ENCODE measurements at regions not wholly inside any gene's neighbourhood (a gene's known extent, or its start where the extent isn't known, plus 50 kb on each side); places are given as distances from the start of the nearest gene placed in this dataset.
"Not testable (repeated sequence)": the region's sequence is repeated elsewhere in the genome, so short reads cannot be mapped to it uniquely, and the experiment has no call there.

DNA sequence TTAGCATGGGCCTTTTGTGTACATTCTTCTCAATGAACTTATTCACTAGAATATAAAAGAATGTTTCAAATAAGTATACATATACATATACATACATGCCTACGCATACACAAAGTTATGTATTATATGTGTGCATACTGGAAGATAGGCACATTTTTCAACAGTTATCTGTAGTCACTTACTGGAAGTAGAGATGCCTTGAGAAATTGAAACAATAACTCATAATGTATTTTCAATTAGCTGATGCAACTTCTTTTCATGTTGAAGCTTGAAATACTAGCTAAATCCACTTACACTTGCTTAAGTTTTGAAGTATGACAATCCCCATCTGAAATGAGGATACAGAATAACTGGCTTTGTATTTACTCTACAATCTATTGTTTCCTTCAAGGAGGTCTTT lies 469.0 kb upstream of the PTGER4 start:
- DNase-seq, result no peak

DNA sequence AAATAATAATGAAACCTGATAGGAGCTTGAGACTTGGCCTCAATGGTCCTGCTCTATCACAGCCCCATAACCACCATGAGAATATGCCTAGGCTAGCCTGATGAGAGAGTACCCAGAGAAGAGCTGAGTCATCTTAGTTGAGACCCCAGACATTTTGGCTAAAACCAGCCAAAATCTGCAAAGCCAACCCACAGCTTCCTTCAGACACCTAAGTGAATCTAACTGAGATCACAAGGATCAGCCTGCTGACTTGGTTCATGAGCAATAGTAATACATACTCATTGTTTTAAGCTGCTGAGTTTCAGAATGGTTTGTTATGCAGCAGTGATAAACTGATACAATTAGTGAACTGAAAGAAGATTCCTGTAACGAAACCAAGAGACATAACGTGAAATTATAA lies 473.7 kb upstream of the PTGER4 start:
- DNase-seq, result no peak

DNA sequence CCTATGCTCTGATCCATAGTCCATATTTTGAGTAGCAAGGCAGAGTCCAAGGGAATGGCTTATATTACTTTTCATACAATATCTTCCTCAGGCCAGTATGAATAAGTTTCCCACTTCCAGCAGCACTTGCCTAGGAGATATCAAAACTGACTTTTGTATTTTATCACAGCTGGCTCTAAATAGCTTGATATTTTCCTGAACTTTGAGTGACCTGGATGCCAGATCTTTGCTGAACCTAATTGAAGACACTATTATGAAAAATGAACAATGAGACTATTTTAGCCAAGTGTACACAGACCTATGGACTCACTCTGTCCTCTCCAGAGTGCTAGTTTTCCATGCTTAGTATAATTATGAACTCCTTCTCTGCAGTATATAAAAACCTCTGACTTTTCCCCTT lies 475.6 kb upstream of the PTGER4 start:
- DNase-seq, result no peak

DNA sequence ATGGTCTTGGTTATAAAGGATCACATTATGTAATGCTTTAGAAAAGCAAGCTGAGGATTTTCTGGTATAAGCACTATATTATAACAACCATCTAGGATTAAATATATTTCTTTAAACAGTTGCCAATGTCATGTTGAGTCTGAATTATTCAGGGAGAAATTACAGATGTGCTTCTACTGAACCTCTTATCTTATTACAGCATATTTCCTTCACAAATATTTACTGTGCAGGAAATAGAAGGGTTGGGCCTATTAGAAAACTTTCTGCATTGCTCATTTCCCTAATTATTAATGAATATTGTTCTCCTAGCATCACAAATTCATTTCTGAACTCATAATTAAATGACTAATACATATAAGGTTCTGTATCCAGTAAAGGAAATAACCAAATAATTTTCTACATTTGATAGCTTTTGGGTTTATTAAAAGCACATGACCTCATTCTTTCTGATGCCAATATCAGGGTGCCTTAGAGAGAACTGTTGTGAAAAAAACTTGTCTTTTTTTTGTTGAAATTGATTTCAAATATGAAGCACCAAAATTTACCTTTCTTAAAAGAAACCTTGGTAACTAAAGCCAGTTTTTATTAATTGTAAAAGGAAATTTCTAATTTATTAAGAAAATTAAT lies 476.8 kb upstream of the PTGER4 start:
- DNase-seq, result no peak

DNA sequence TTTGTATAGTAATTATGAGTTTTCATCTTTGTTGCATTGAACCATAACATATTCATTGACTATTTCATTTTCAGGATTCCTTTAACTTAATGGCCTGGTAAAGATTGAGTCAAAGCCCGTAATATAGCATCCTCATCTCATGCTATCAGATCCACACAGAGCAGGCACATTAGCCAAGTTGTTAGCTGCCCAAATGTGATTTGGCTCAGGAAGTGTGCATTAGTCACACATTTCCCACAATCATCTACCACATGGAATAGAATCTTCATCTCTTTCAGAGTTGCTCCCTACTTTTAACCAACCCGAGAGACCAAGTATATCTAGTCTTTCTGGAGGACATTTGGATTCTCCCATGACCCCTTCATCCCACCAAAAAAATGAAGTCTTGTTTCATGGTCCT lies 481.0 kb upstream of the PTGER4 start:
- DNase-seq, result no peak

DNA sequence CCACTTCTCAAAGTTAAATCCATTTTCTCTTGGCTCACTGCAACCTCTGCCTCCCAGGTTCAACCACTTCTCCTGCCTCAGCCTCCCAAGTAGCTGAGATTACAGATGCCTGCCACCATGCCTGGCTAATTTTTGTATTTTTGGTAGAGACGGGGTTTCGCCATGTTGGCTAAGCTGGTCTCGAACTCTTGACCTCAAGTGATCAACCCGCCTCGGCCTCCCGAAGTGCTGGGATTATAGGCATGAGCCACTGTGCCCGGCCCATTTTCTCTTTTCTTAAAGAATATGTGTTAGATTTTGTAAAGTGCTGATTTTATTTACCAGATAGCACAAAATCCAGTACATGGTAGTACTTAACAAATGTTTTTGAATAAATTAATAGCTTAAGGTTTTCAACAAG lies 484.1 kb upstream of the PTGER4 start:
- not testable (repeated sequence) for DNase-seq

DNA sequence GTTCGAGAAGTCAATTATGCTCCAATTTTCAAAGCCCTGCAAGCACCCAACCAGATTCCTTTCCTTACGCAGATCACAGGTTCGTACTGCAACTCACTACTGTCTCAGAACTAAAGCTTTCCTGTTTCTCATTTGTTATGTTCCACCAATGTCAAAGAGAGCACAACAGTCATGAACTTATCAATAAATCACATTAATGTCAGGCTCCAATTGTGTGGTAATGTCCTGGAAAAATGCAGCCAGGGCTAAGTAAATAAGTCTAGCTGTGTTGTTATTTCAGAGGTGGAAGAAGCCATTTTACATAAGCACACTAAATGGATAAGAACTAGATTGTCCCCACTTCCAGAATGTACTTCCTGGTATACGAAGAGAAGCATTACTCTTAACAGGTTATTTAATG lies 488.6 kb upstream of the PTGER4 start:
- DNase-seq, result no peak

DNA sequence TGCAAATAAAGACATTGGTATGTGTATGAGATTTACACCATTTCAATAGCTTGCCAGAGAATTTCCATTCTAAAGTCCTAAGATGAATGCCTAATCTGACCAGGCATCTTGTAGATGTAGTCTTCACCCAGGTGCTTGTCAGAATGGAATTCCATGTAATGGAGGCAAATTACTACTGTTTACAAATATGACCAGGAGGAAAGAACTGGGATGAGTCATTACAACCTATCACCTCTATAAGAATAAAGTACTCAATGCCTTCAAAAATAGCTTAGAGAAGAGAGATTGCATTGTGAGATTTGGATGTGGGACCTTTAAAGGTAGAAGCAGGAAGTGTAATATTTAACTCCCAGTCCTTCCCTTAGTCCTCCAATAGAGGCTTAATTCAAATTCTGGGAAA lies 507.0 kb upstream of the PTGER4 start:
- no peak for DNase-seq

DNA sequence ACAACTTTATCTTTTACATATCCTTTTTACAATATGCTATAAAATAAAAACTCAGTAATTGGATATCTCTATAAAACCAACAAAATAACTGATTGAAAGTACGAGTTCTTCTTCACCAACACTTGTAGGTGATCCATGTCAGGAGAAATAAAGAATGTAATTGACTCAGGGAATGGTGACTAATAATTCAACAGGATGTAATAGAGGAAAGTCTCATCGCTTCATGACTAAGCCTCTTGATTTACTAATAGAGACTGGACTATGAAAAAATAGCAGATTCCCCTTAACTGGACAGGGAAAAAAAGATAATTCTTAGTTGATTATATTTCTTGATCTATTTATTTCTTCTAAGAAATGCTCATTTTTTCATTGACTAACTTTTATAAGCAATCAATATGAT lies 507.7 kb upstream of the PTGER4 start:
- no peak for DNase-seq

DNA sequence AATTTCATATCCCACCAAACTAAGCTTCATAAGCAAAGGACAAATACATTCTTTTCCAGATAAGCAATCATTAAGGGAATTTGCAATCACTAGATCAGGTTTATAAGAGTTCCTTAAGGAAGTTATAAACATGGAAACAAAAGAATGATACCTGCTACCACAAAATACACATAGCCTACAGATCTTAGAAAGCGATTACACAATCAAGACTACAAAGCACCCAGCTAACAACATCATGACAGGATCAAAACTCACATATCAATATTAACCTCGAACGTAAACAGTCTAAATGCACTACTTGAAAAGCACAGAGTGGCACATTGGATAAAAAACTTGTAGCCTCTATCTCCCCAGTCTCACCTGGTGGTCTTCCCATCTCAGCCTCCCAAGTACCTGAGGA lies 512.4 kb upstream of the PTGER4 start:
- DNase-seq, result no peak

DNA sequence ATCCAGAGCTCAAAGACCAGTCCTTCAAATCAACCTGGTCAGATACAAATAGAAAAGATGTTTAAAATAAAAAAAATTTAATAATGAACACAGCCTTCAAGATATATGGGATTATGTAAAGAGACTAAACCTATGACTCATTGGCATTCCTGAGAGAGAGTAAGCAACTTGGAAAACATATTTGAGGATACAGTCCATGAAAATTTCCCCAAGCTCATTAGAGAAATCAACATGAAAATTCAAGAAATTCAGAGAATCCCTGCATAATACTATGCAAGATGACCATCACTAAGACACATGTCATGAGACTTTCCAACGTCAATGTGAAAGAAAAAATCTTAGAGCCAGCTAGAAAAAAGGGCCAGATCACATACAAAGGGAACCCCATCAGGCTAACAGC lies 512.9 kb upstream of the PTGER4 start:
- no peak for DNase-seq

DNA sequence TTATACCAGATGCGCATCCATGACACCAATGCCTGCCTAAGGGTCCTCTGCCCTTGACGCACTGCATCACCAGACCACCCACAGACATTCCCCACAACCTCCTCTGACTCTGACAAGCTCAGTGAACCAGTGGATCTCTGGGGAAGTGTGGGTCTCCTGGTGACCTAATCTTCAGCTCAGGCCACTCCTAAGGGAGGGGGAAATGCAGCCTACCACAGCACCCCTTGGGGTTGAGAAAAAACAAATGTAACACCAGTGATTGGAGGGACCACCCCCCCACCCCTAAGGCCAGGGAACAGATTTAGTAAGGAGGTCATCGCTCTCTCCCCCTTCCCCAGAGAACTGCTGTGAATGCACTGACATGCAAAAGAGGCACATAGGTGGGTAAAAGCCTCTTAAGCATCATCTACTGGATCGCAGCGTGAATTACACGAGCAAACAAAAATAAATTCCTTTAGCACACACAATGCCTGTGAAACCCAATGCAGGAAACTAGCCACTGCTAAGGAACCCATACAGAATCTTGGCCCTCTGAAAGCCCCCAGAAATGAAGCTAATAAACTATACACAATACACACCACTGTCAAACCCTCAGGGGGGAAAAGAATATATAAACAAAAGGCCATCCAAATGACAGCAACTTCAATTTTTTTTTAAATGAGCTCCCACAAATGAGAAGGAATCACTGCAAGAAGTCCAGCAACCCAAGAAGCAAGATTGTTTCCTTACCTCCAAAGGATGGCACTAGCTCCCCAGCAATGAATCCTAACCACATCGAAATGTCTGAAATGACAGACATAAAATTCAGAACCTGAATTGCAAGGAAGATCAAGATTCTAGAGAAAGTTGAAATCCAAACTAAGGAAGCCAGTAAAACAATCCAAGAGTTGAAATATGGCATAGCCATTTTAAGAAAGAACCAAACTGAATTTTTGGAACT lies 513.7 kb upstream of the PTGER4 start:
- DNase-seq, result peak in 1 of 2 donors; percentile 35

DNA sequence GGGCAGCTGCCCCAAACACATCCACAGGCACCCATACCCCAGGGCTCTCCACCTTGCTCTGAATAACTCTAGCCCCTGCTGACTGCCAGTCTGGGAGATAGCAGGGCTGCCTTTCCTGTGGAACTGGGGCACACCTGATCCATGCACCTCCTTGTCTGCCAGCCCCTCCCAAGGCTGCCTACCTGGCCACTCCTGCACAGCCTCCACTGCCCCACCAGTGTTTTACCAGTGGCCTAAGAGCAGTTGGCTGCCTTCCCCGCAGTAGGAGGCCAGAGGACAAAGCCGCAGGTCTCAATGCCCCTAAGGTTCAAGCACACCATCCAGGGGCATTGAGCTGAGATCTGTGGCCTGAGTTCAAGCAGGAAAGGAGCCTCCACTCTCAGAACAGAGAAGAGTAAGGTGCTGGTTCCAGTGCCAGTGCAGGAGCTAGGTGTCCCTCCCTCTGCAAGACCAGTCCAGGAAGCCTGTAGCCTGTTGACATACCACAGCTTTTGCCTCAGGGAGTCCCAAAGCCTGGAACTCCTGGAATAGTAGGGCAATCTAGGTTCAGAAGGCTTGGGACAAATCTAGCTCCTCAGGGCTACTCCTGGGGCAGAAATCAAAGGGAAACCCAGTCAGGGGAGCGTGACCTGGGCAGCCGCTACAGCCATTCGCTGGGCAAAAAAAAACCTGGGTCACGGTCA lies 514.5 kb upstream of the PTGER4 start:
- no peak for DNase-seq

DNA sequence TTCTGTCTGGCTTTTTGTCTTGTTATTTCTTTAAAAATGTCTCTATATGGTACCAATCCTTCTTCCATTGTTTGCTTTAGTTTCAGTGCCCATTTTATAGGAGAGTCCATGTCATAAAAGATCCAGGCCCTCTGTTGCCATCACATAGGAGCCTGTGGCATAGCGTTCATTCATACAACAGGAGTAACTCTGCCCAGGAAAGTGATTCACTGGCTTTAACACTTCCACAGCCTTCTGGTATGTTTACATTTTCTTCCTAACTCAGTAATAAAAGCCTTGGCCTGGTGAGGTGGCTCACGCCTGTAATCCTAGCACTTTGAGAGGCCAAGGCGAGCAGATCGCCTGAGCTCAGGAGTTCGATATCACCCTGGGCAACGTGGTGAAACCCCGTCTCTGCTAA lies 519.3 kb upstream of the PTGER4 start:
- DNase-seq, result no peak

DNA sequence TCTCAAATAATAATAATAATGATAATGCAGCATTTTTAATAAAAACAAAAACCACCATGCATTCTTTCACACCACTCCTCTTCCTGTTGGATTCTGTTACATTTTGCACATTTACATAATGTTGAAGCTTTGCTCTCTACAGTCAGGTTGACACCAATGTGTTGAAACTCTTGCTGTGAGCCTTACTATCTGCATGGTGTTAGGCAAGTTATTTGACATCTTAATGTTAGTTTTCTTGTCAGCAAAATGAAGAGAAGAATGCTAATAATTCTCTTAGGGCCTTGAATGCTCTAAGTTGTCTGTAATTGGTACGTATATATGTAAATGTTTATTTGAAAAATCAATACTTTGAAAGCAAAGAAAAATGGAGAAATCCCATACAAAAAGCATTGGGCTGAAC lies 525.5 kb upstream of the PTGER4 start:
- no peak for DNase-seq

DNA sequence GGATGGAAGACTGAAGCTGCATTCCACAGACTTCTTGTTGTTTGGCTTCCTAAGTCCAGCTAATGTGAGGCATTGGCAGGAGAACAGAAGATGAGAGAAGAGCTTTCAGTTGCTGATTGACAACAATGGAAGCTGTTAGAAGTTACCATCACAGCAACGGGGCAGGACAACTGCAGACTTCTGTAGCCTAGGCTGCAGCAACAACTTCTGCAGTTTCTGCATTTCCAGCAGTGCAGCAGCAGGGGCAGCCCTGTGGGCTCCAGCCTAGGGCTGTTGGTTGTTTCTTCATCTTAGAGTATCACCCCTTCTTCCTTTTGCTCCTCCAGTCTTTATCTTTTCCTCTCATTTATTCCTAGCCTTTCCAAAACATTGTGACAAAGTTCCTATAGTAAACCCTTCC lies 528.8 kb upstream of the PTGER4 start:
- DNase-seq, result no peak

DNA sequence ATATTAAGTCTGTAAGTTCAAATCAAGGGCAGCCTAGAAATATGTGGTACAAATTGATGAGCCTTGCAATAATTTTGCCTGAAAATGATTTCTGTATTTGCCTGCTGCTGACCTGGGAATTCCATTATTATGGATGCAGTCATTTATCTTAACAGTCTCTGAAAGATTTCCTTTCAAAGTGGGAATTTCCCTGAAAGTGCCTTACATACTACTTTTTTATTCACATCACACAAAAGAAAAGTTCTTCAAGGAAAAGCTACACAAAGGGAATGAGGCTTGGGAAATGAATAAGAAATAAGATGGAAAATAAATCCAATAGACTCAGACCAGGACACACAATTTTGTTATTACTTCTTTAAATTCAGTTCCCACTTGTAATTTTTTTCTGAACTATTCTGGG lies 537.8 kb upstream of the PTGER4 start:
- DNase-seq, result no peak

DNA sequence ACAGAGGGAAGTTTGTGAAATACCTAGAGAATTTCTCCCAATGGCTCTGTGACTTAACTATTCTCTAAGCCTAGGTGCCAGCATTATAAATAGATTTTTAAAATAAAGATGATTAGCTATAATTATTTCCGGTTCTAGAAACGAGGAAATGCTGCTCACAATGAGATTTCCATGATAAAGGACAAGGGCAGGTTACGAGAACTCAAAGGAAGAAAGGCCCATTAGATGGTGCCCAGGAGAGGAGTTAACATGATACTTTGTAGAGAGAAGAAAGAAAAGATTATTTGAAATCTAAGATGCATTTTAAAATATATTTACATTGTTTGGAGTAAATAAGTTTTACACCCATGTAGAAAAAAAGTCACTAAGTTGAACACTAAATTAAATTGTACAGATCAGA lies 538.3 kb upstream of the PTGER4 start:
- DNase-seq, result no peak

DNA sequence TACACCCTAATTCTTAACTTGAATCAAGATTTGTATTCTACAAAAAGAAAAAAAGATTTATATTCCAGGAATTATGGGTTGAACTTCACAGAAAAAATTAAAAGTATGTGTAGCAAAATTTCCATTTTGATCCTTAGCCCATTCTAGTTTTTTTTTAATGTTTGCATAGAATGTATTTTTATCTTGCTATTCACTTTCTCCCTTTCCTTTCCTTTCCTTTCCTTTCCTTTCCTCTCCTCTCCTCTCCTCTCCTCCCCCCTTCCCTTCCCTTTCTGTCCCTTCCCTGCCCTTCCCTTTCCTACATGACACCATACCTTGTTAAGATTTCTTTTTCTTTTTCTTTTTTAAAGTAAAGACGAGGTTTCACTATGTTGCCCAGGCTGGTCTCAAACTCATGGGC lies 542.5 kb upstream of the PTGER4 start:
- no peak for DNase-seq

DNA sequence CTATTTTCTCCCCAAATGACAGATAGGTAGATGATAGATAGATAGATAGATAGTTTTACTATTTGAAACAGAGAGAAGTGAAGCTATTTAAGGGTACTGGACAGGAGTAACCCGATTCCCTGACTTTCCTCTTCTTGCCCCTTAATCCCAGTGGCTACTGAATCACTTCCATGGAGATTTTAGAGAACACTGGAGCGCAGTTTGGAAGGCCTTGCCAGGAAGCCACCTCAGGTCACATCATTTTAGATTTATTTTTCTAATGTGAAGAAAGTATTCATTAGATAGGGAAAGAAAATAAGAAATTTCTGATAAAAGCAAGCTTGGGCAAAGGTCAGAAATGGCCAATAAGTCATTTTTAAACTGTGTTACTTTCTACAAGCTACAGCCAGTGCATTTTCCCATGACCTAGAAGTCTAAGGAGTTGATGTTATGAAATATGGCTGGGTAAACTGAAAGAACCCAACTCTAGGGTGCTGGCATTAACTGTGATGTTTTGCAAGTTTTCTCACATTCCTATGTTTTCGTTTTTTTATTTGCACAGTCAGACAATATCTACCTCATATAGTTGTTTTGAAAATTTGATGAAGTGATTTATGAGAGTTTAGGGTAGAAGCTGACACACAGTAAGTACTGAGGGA lies 544.7 kb upstream of the PTGER4 start:
- no peak for DNase-seq

DNA sequence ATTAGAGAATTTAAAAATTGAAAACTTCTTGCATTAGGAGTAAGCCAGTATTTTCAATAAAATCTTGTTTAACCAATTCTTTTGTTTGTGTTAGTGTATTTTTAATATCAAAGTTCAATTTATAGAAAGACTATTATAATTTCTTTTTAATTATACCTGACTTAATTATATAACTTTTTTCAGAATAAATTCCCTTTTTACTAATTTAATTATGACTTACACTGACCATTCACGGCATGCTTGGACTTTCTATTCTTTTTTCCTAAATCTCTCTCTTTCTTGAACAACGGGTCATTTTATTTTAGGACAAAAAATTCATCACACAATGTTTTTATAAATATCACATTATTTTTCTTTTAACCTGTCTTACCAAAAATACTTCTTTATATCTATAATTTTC lies 555.3 kb upstream of the PTGER4 start:
- DNase-seq, result no peak

DNA sequence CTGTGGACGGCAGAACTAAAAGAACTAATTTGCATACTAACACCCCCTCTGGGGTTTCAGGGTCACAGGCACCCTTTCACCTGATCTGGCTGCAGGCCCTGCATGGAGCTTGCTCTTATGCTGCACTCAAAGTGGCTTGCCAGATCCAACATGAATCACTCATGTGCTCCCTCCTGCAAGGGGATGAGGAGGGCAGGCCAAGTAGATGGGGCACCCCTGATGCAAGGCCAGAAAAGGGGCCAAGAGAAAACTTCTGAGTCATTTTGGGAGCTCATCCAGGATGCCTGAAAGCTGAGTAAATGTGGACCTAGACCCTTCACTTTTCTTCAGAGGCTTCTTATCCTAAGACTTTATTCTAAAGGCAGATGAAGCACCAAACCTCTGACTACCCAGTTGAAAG lies 558.5 kb upstream of the PTGER4 start:
- no peak for DNase-seq

DNA sequence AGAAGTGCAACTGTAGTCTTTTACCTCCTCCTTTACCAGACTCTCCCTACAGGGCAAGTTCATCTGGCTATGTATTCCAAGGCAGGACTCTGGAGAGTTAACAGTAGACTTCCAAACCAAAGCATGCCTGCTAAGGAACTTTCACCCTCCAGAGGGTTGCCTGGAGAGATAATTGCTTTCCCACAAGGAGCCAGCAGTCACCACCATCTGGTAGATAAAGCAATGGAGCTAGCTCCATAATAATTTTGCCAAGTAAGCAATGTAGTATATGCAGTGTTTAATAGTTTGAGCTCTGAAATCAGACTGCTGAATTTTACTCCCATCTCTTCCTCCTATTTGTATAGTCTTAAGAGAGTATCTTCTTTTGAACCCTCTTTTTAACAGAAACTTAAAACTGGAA lies 566.8 kb upstream of the PTGER4 start:
- no peak for DNase-seq

DNA sequence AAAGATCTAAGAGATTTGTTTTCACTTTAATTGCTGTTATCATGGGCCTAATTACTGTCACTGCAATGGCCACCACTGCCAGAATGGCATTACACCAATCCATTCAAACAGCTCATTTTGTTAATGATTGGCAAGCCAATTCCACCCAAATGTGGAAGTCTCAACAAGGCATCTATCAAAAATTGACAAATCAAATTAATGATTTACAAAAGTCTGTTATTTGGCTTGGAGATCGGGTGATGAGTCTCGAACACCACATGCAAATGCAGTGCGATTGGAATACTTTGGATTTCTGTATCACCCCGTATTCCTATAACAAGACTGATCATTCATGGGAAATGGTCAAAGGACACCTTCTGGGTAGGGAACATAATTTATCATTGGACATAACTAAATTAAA lies 568.7 kb upstream of the PTGER4 start:
- not testable (repeated sequence) for DNase-seq

Measured in CD4-positive, alpha-beta T cell treated with Interleukin-1 beta for 1 hour (primary cell).